Aorta (tissue), 5 donors: ENCODE measurements at regions not wholly inside any gene's neighbourhood (a gene's known extent, or its start where the extent isn't known, plus 50 kb on each side); places are given as distances from the start of the nearest gene placed in this dataset.

Source experiments
- ATAC-seq: fragments of 200-7000 bp; cut with Tn5 transposase; one replicate; pipeline ENCODE4 v1.9.1; 2022; ENCODE audit warnings: moderate library complexity; ENCODE audit not compliant: low FRiP score
- DNase-seq, 2 donors: peaks; one replicate each; pipeline ENCODE4 v3.0.0-alpha.2; 2020
- H3K27ac ChIP-seq, 2 donors: one replicate each; pipeline ENCODE4 v1.5.1; 2013; ENCODE audit warnings: low read length in 2 of 2, mild to moderate bottlenecking in 2 of 2, moderate library complexity in 2 of 2, control low read depth in 1 of 2, inconsistent platforms in 1 of 2, low read depth in 1 of 2
- H3K27me3 ChIP-seq, 2 donors: one replicate each; pipeline ENCODE4 v1.6.1; 2013; ENCODE audit warnings: control low read depth in 1 of 2, low read length in 1 of 2, mild to moderate bottlenecking in 1 of 2, moderate library complexity in 1 of 2; ENCODE audit not compliant: insufficient read depth in 2 of 2, control insufficient read depth in 1 of 2
- H3K36me3 ChIP-seq, 2 donors: one replicate each; pipeline ENCODE4 v1.6.1; 2013; ENCODE audit warnings: control low read depth in 1 of 2, low read length in 1 of 2, mild to moderate bottlenecking in 1 of 2; ENCODE audit not compliant: insufficient read depth in 2 of 2, control insufficient read depth in 1 of 2
- H3K4me1 ChIP-seq, 2 donors: one replicate each; pipeline ENCODE4 v1.6.1; 2013; ENCODE audit warnings: low read length in 2 of 2, control low read depth in 1 of 2, mild to moderate bottlenecking in 1 of 2, moderate library complexity in 1 of 2; ENCODE audit not compliant: insufficient read depth in 2 of 2, control insufficient read depth in 1 of 2
- H3K4me3 ChIP-seq, 2 donors: one replicate each; pipeline ENCODE4 v1.5.1; 2013; ENCODE audit warnings: low read length in 2 of 2, control low read depth in 1 of 2, mild to moderate bottlenecking in 1 of 2
- H3K9me3 ChIP-seq: one replicate; pipeline ENCODE4 v1.6.1; 2013; ENCODE audit warnings: mild to moderate bottlenecking, low read length; ENCODE audit not compliant: control insufficient read depth
- WGBS, 2 donors: extraction: QIAGEN DNeasy Blood & Tissue Kit; methylation state at CpG; one replicate each; pipeline ENCODE4 v1.1.7; 2013; 5-methylcytosine and 5-hydroxymethylcytosine counted together
- intact Hi-C, 2 donors: fragments of 100-400 bp; cut with DNase I; formaldehyde crosslinking; loops; one replicate each; pipeline versions ENCODE4 v1.14.2 to v1.15.0; 2022
- donor health status: healthy with polysubstance abuse.
- donor health status: Bipolar disorder and iron deficiency.
- donor health status: DM: no; HTN: no; CAD: no.
- donor health status: DM: no; HTN: no; CAD: no.
- donor health status: DM: yes; HTN: yes; CAD: no.

DNA sequence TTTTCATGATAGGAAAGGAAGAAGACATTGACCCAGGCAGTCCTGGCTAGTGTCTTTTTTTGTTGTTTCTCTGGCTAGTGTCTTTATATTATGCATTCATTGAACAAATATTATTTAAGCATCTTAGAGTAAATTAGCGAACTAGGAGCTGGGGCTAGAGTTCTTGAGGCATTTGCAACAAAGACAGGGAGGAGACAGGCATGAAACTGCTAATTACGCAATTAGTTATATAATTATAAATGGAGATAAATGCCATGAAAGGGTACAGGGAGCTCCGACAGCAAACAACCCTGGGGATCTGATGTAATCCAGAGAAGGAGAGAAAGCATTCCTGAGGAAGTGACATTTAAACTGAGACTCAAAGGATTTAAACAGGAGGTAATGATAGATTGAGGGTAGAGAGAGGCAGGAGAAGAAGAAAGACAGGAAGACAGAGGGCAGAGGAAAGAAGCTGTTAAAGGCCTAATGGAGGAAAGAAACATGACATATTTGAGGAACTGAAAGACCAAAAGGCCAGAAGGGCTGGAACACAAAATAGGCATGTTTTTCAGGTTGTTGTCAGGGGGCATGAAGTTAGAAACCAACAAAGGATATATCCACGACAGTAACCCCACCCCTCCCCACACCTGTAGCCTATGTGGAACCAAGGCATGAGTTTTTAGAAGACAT is 99.5 kb upstream of the GJB5 start:
- H3K36me3 ChIP-seq, result no peaks in the 10 kb centered on the region
- no peaks in the 10 kb centered on the region for H3K9me3 ChIP-seq
- no peak overlapping the region for H3K27ac ChIP-seq
- intact Hi-C loops, result no loop called here
- no peak overlapping the region for H3K4me3 ChIP-seq
- ATAC-seq (no peak), DNase-seq (no peak)
- no peaks in the 10 kb centered on the region for H3K4me1 ChIP-seq
- 50 to 63% methylated on average over 4 of the region's 4 CpGs for WGBS, 2 donors
- no peaks in the 10 kb centered on the region for H3K27me3 ChIP-seq

DNA sequence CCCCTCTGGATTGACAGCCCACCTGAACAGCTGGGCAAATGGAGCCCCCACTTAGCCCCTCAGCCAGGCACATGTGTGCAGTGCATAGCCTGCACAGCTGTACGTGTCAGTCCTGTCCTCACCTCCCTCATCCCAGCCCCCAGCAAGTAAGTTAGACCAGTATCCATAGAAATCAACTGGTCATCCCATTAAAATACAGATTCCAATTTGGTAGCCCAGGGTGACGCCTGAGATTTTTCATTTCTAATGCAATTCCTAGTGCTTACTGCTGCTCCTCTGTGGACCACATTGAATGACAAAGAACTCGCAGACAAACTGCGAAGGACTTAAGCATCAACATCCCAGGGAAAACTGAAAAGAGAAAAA is 99.0 kb upstream of the GJB5 start:
- intact Hi-C loops, result no loop called here
- no peaks in the 10 kb centered on the region for H3K4me1 ChIP-seq
- ATAC-seq (no peak), DNase-seq (no peak)
- no peaks in the 10 kb centered on the region for H3K9me3 ChIP-seq
- 59 to 61% methylated on average over 4 of the region's 4 CpGs for WGBS, 2 donors
- H3K36me3 ChIP-seq, result no peaks in the 10 kb centered on the region
- no peak overlapping the region for H3K27ac ChIP-seq
- no peaks in the 10 kb centered on the region for H3K27me3 ChIP-seq
- H3K4me3 ChIP-seq, result no peak overlapping the region

DNA sequence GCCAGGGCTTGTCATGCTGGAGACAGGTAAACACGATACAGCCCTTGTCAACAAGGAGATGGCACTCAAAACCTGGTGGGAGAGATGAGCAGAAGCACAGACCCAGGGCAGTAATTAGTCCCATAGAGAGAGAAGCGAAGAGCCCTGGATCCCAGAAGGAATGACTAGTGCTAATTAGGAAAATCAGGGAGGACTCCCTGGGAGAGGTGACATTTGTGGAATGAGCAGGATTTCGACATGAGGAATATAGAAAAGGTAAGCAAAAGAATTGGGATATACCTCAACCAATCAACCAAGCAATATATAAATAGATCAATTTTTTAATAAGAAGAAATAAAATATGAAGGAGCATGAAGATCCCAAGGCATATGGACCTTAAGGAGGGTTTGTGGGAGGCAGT is 98.5 kb upstream of the GJB5 start:
- Histone ChIP-seq H3K36me3 (no peaks in the 10 kb centered on the region), H3K27ac (no peak overlapping the region), H3K4me3 (no peak overlapping the region), H3K9me3 (no peaks in the 10 kb centered on the region), H3K27me3 (no peaks in the 10 kb centered on the region), H3K4me1 (no peaks in the 10 kb centered on the region)
- 68 to 72% methylated on average over 3 of the region's 3 CpGs for WGBS, 2 donors
- ATAC-seq (no peak), DNase-seq (no peak)
- intact Hi-C loops, result no loop called here

DNA sequence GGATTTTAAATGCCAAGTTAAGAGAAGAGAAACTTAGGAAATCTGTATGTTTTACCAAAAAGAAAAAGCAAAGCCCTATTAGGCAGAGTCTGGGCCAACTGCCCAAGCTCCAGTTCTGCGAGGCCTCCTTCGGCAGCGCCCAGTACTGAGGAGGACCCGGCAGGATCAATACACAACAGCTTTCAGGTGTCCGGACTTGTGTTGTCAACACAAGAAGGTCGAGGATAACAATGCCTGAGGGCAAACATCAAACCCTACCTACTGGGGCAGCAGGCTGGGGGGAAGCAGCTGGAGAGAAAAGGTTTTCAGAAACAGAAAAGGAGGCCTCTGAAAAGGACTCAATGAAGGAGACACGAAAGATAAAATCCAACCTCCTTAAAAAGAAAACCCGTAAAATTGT is 98.1 kb upstream of the GJB5 start:
- Histone ChIP-seq H3K27ac (no peak overlapping the region), H3K4me3 (no peak overlapping the region), H3K27me3 (no peaks in the 10 kb centered on the region), H3K36me3 (no peaks in the 10 kb centered on the region), H3K9me3 (no peaks in the 10 kb centered on the region), H3K4me1 (no peaks in the 10 kb centered on the region)
- ATAC-seq, result no peak
- DNase-seq, result no peak
- intact Hi-C loops, result no loop called here
- 34 to 43% methylated on average over 8 of the region's 8 CpGs for WGBS, 2 donors

DNA sequence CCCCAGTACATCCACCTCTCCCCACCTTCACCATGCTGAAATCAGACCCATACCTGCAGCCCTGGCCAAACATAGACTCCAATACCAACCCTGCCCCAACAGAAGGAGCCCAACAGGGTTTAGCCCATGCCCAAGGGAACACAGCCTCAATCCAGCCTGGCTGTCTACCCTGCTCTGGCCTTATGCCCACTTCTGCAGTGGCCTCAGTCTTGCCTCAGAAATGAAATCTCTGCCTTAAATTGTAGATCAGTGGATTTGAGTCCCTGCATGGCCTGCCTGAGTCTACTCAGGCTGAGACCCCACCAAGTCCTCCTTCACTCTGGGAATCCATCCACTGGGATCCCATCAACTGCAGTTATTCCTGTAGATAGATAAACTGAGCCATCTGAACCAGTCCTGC is 97.6 kb upstream of the GJB5 start:
- ATAC-seq (no peak), DNase-seq (no peak)
- H3K27me3 ChIP-seq, result no peaks in the 10 kb centered on the region
- H3K27ac ChIP-seq, result no peak overlapping the region
- no peaks in the 10 kb centered on the region for H3K36me3 ChIP-seq
- H3K4me3 ChIP-seq, result no peak overlapping the region
- intact Hi-C loops, result no loop called here
- H3K4me1 ChIP-seq, result no peaks in the 10 kb centered on the region
- H3K9me3 ChIP-seq, result no peaks in the 10 kb centered on the region

DNA sequence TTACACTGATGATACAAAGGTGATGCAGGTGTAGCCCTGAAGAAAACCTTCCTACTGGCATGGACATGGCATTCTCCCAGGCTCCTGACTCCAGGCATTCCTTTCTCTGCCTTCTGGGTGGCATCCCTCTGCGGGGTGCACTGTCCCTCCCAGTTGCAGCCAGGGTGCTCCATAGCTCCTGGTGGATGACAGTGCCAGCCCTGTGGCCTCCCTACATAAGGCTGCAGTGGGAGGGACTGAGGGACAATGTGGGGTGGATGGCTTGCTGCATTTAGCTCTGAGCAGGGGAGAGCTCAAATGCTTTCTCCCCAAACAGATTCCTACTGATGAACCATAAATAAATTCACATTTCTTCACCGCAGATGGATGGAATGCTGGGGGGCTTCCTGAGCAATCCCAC is 97.0 kb upstream of the GJB5 start:
- WGBS, 2 donors, result 82 to 86% methylated on average over 2 of the region's 2 CpGs

DNA sequence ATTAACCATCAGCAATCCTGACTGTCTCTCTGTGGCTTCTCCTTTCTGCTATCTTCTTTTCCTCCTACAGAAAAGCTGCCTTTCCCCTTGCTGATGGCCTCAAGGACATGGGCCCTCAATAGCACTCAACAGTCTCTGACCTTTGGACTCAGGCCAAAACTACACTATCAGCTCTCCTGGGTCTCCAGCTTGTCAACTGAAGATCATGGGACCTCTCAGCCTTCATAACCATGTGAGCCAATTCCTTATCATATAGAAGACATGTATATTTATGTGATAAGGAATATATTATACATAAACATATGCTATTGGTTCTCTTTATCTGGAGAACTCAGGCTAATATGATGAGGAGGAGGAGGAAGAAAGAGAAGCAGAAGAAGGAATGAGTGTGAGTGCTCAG is 91.8 kb upstream of the GJB5 start:
- Histone ChIP-seq H3K4me1 (no peaks in the 10 kb centered on the region), H3K27me3 (no peaks in the 10 kb centered on the region), H3K36me3 (no peaks in the 10 kb centered on the region), H3K9me3 (peaks cover 1% of the 10 kb centered on the region), H3K4me3 (no peak overlapping the region), H3K27ac (no peak overlapping the region)
- DNase-seq (no peak), ATAC-seq (no peak)
- intact Hi-C loops, result no loop called here

More for the DNA sequence above, 97.0 kb upstream of the GJB5 start:
- DNase-seq (no peak), ATAC-seq (peak; percentile 29)
- no peaks in the 10 kb centered on the region for H3K27me3 ChIP-seq
- intact Hi-C loops, result no loop called here
- no peaks in the 10 kb centered on the region for H3K4me1 ChIP-seq
- H3K36me3 ChIP-seq, result no peaks in the 10 kb centered on the region
- H3K9me3 ChIP-seq, result no peaks in the 10 kb centered on the region
- no peak overlapping the region for H3K27ac ChIP-seq
- H3K4me3 ChIP-seq, result no peak overlapping the region

DNA sequence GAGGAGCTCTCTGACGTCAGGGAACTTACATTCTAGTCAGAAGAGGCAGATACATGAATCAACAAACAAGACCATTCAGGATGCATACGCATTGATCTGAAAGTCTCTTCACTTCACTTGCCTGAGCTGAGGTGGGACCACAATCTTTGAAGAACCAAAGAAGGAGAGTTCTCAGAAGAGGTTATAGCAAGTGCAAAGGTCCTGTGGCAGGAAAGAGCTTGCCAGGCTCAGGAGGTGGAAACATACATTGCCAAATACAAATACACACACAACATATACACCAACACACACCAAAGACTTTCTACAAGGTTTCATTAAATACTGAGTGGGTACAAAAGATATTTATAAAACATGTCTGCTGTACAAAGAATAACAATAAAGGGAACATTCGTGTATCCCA is 86.8 kb upstream of the GJB5 start:
- H3K9me3 ChIP-seq, result peaks cover 1% of the 10 kb centered on the region
- WGBS, 2 donors, result 68 to 77% methylated on average over 3 of the region's 3 CpGs

DNA sequence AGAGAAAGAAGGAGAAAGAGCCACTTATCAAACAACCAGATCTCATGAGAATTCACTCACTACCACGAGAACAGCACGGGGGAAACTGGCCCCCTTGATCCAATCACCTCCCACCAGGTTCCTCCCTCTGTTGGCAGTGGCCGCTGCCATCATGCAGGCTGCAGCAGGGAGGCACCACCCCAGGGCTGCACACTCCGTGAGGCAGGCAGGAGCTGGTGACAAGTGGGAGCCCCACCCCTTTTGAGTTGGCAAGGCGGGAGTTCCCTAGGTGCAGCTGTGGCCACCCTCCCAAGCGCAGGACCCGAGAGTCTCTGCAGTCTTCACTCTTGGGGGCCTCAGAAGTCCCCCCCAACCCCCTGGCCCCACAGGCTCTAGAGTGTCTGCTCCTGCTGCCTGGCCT is 83.9 kb upstream of the GJB5 start:
- intact Hi-C loops, result no loop called here
- WGBS, 2 donors, result 62 to 69% methylated on average over 7 of the region's 7 CpGs

More for the DNA sequence above, 86.8 kb upstream of the GJB5 start:
- ATAC-seq, result no peak
- Histone ChIP-seq H3K4me1 (no peaks in the 10 kb centered on the region), H3K27me3 (peaks cover 0 to 1% of the 10 kb centered on the region in 2 donors), H3K27ac (no peak overlapping the region), H3K36me3 (no peaks in the 10 kb centered on the region), H3K4me3 (no peak overlapping the region)
- DNase-seq, result no peak
- intact Hi-C loops, result no loop called here

More for the DNA sequence above, 83.9 kb upstream of the GJB5 start:
- Histone ChIP-seq H3K4me1 (no peaks in the 10 kb centered on the region), H3K27me3 (peaks cover 0 to 1% of the 10 kb centered on the region in 2 donors), H3K27ac (no peak overlapping the region), H3K4me3 (no peak overlapping the region), H3K9me3 (no peaks in the 10 kb centered on the region), H3K36me3 (no peaks in the 10 kb centered on the region)
- ATAC-seq, result no peak
- no peak for DNase-seq
